H1 (cell line): ENCODE measurements at regions not wholly inside any gene's neighbourhood (a gene's known extent, or its start where the extent isn't known, plus 50 kb on each side); places are given as distances from the start of the nearest gene placed in this dataset.

Experiments used
- CTCF ChIA-PET: fragments of 300-600 bp; sonication (Branson Sonifier 250); formaldehyde crosslinking; loops from one replicate; lab custom pipeline; 2021; ENCODE audit not compliant: partially characterized antibody; lab: Charles Lee
- POLR2A ChIA-PET: fragments of 300-600 bp; sonication (Branson Sonifier 250); formaldehyde crosslinking; loops from one replicate; lab custom pipeline; 2021; ENCODE audit warnings: inconsistent platforms; ENCODE audit not compliant: partially characterized antibody; lab: Charles Lee
- DNase-seq, 2 experiments: peaks; one replicate each; pipeline versions ENCODE4 v3.0.0 to v3.0.0-alpha.2; 2010 to 2022; ENCODE audit warnings: low spot score in 2 of 2, low read depth in 1 of 2, mixed read lengths in 1 of 2
- FAIRE-seq: peaks from 2 replicates; lab custom pipeline; 2011; peaks lifted over from hg19 to GRCh38; lab: Jason Lieb, UNC
- H2AFZ ChIP-seq: 2 replicates; pipeline ENCODE4 v1.8.1; 2012; ENCODE audit warnings: low read length, inconsistent platforms
- H2AK5ac ChIP-seq: 2 replicates; pipeline ENCODE4 v1.6.1; 2013; ENCODE audit warnings: low read depth, low read length
- H2BK120ac ChIP-seq: replicated peaks from 2 replicates; pipeline ENCODE3; 2013; ENCODE audit warnings: low read depth, low read length, inconsistent platforms
- H2BK12ac ChIP-seq: 2 replicates; pipeline ENCODE4 v1.6.1; 2013; ENCODE audit warnings: low read depth, low read length
- H2BK15ac ChIP-seq: 2 replicates; pipeline ENCODE4 v1.6.1; 2013; ENCODE audit warnings: low read length
- H2BK20ac ChIP-seq: 2 replicates; pipeline ENCODE4 v1.6.1; 2013; ENCODE audit warnings: low read length
- H2BK5ac ChIP-seq: 2 replicates; pipeline ENCODE4 v1.6.1; 2013; ENCODE audit warnings: low read depth, low read length
- H3K14ac ChIP-seq: 2 replicates; pipeline ENCODE4 v1.6.1; 2013; ENCODE audit warnings: inconsistent platforms; ENCODE audit not compliant: insufficient read length
- H3K18ac ChIP-seq: 2 replicates; pipeline ENCODE4 v1.6.1; 2013; ENCODE audit warnings: low read length; ENCODE audit errors: extremely low read depth
- H3K23ac ChIP-seq: 2 replicates; pipeline ENCODE4 v1.6.1; 2013; ENCODE audit warnings: inconsistent platforms; ENCODE audit not compliant: insufficient read length
- H3K23me2 ChIP-seq: 2 replicates; pipeline ENCODE4 v1.6.1; 2013; ENCODE audit warnings: low read depth, low read length
- H3K27ac ChIP-seq: 2 replicates; pipeline ENCODE4 v1.6.1; 2011; ENCODE audit warnings: low read depth, low read length, inconsistent platforms
- H3K27me3 ChIP-seq, 4 experiments: replicated peaks in 1 of 4; 1 replicate in 1 of 4; 2 replicates in 3 of 4; pipeline versions ENCODE4 v1.6.1 to v1.8.1; 2011 to 2013; ENCODE audit warnings: low read length in 3 of 4, mild to moderate bottlenecking in 3 of 4, inconsistent platforms in 2 of 4, mixed read lengths in 2 of 4, moderate library complexity in 1 of 4; ENCODE audit not compliant: control insufficient read depth in 3 of 4, insufficient read depth in 3 of 4; ENCODE audit errors: extremely low read depth in 1 of 4
- H3K36me3 ChIP-seq, 4 experiments: 2 replicates each; pipeline versions ENCODE4 v1.6.1 to v1.8.1; 2011 to 2013; ENCODE audit warnings: mild to moderate bottlenecking in 4 of 4, low read length in 3 of 4, moderate library complexity in 2 of 4, control low read depth in 1 of 4, inconsistent platforms in 1 of 4; ENCODE audit not compliant: insufficient read depth in 4 of 4, control insufficient read depth in 2 of 4
- H3K4ac ChIP-seq: replicated peaks from 2 replicates; pipeline ENCODE3; 2013; ENCODE audit warnings: low read length, low read depth, mixed read lengths, inconsistent platforms; ENCODE audit not compliant: insufficient read length
- H3K4me1 ChIP-seq, 4 experiments: replicated peaks in 1 of 4; 1 replicate in 1 of 4; 2 replicates in 3 of 4; pipeline versions ENCODE4 v1.6.1 to v1.8.1; 2011 to 2013; ENCODE audit warnings: low read length in 3 of 4, inconsistent platforms in 2 of 4, mixed read lengths in 1 of 4; ENCODE audit not compliant: insufficient read depth in 4 of 4, control insufficient read depth in 3 of 4
- H3K4me2 ChIP-seq, 2 experiments: 2 replicates each; pipeline versions ENCODE4 v1.6.1 to v1.8.1; 2011 to 2013; ENCODE audit warnings: low read depth in 2 of 2, low read length in 2 of 2, control low read depth in 1 of 2, inconsistent platforms in 1 of 2, mild to moderate bottlenecking in 1 of 2; ENCODE audit not compliant: insufficient read depth in 1 of 2
- H3K4me3 ChIP-seq, 4 experiments: fragments of 200-600, 300-600 bp in 1 of 4; sonication (generic), shearing (Covaris generic), sonication (Bioruptor Twin) in 1 of 4; 2 replicates each; pipeline versions ENCODE4 v1.5.1 to v1.8.1; 2011 to 2016; ENCODE audit warnings: low read length in 4 of 4, low read depth in 3 of 4, control low read depth in 2 of 4, inconsistent platforms in 2 of 4, mild to moderate bottlenecking in 2 of 4, mixed read lengths in 1 of 4, moderate library complexity in 1 of 4; ENCODE audit not compliant: insufficient read depth in 2 of 4; ENCODE audit errors: extremely low read depth in 1 of 4
- H3K56ac ChIP-seq: replicated peaks from 2 replicates; pipeline ENCODE3; 2013; ENCODE audit warnings: low read depth, mild to moderate bottlenecking, mixed read lengths, low read length, inconsistent platforms; ENCODE audit not compliant: insufficient read length
- H3K79me1 ChIP-seq: 2 replicates; pipeline ENCODE4 v1.6.1; 2013; ENCODE audit warnings: low read depth, low read length, control low read depth
- H3K79me2 ChIP-seq, 2 experiments: 2 replicates each; pipeline versions ENCODE4 v1.6.1 to v1.8.1; 2012 to 2013; ENCODE audit warnings: low read length in 2 of 2, mild to moderate bottlenecking in 2 of 2, inconsistent platforms in 1 of 2; ENCODE audit not compliant: insufficient read depth in 2 of 2, control insufficient read depth in 1 of 2
- H3K9ac ChIP-seq, 4 experiments: replicated peaks in 1 of 4; 1 replicate in 1 of 4; 2 replicates in 3 of 4; pipeline versions ENCODE4 v1.6.1 to v1.8.1; 2011 to 2013; ENCODE audit warnings: low read depth in 3 of 4, low read length in 3 of 4, control low read depth in 2 of 4, mild to moderate bottlenecking in 2 of 4, moderate library complexity in 2 of 4, inconsistent platforms in 1 of 4; ENCODE audit errors: extremely low read depth in 1 of 4
- H3K9me3 ChIP-seq, 2 experiments: 2 replicates each; pipeline versions ENCODE4 v1.6.1 to v1.8.1; 2012 to 2013; ENCODE audit warnings: mild to moderate bottlenecking in 2 of 2, moderate library complexity in 2 of 2, control low read depth in 1 of 2, inconsistent platforms in 1 of 2, low read depth in 1 of 2, low read length in 1 of 2, mixed read lengths in 1 of 2; ENCODE audit not compliant: insufficient read depth in 2 of 2
- H4K20me1 ChIP-seq, 2 experiments: replicated peaks in 1 of 2; 2 replicates each; pipeline versions ENCODE3 to v1.8.1; 2011 to 2013; ENCODE audit warnings: inconsistent platforms in 2 of 2, low read length in 2 of 2, mild to moderate bottlenecking in 1 of 2; ENCODE audit not compliant: insufficient read depth in 2 of 2, control insufficient read depth in 1 of 2
- H4K5ac ChIP-seq: 2 replicates; pipeline ENCODE4 v1.6.1; 2013; ENCODE audit warnings: low read length, low read depth, mixed read lengths, inconsistent platforms; ENCODE audit not compliant: insufficient read length
- H4K8ac ChIP-seq: 2 replicates; pipeline ENCODE4 v1.8.0; 2013; ENCODE audit warnings: mild to moderate bottlenecking, moderate library complexity, low read length, inconsistent platforms; ENCODE audit not compliant: insufficient read depth; ENCODE audit errors: extremely low read depth
- H4K91ac ChIP-seq: replicated peaks from 2 replicates; pipeline ENCODE3; 2013; ENCODE audit warnings: low read length, mixed read lengths, inconsistent platforms; ENCODE audit not compliant: insufficient read length
- ASH2L ChIP-seq: fragments of 200-600, 300-600 bp; sonication (generic); IDR thresholded peaks from one replicate; pipeline ENCODE4 v1.7.1; 2017; ENCODE audit warnings: low read length
- BRCA1 ChIP-seq: IDR thresholded peaks from 2 replicates; pipeline ENCODE4 v1.6.1; 2012; ENCODE audit warnings: low read depth, low read length, improper control_type of control experiment
- KDM1A ChIP-seq: fragments of 200-600, 300-600 bp; sonication (generic); IDR thresholded peaks from 2 replicates; pipeline ENCODE4 v1.7.1; 2016; ENCODE audit warnings: mild to moderate bottlenecking, low read length, borderline replicate concordance
- TAF7 ChIP-seq: optimal IDR thresholded peaks from 2 replicates; pipeline ENCODE3; 2011; ENCODE audit warnings: low read depth, mild to moderate bottlenecking, inconsistent platforms, low read length, moderate library complexity, borderline replicate concordance

GRCh38 chr12:70154960-70155589, 88.2 kb upstream of the CNOT2 start:
- H2BK20ac ChIP-seq, result no peak overlapping the region
- no peak overlapping the region for H2BK15ac ChIP-seq
- FAIRE-seq, result no peak
- H3K4ac ChIP-seq, result no peak overlapping the region
- CTCF ChIA-PET, result interaction anchor here (0.6 kb wide), 1 partner anchor 110 kb away, joined by 3 read pairs; no protein-coding TSS in a partner anchor
- H3K4me2 ChIP-seq, result no peak overlapping the region
- no peak overlapping the region for H3K23ac ChIP-seq
- H2BK120ac ChIP-seq, result no peak overlapping the region
- no peak overlapping the region for H3K4me3 ChIP-seq
- POLR2A ChIA-PET, result no interaction called here
- no peak overlapping the region for H4K91ac ChIP-seq
- DNase-seq, result no peak
- no peaks in the 10 kb centered on the region for H3K27me3 ChIP-seq
- H3K27ac ChIP-seq, result no peak overlapping the region
- H3K23me2 ChIP-seq, result no peaks in the 10 kb centered on the region
- H3K79me2 ChIP-seq, result no peaks in the 10 kb centered on the region
- no peak overlapping the region for H3K14ac ChIP-seq
- peaks cover 38 to 46% of the 10 kb centered on the region in 2 experiments for H3K9me3 ChIP-seq
- no peak overlapping the region for H2BK12ac ChIP-seq
- no peak overlapping the region for H4K5ac ChIP-seq
- H2AK5ac ChIP-seq, result no peak overlapping the region
- peaks cover 0 to 5% (median 1%) of the 10 kb centered on the region in 4 experiments; a peak in 3 of 8 replicates for H3K36me3 ChIP-seq
- H3K4me1 ChIP-seq, result no peaks in the 10 kb centered on the region
- H4K20me1 ChIP-seq, result no peaks in the 10 kb centered on the region
- no peak overlapping the region for H3K56ac ChIP-seq
- H2AFZ ChIP-seq, result no peak overlapping the region
- H3K18ac ChIP-seq, result no peak overlapping the region
- H3K9ac ChIP-seq, result no peak overlapping the region
- no peak overlapping the region for H4K8ac ChIP-seq
- H3K79me1 ChIP-seq, result no peaks in the 10 kb centered on the region
- H2BK5ac ChIP-seq, result no peak overlapping the region
- no peak for TF ChIP-seq BRCA1
- TF ChIP-seq TAF7, result no peak
- no peak for TF ChIP-seq KDM1A
- TF ChIP-seq ASH2L, result no peak
